ENCODE measurements at regions not wholly inside any gene's neighbourhood (a gene's known extent, or its start where the extent isn't known, plus 50 kb on each side); places are given as distances from the start of the nearest gene placed in this dataset.

- TF ChIP-seq CTCF (IDR thresholded peaks at IDR 0.05): no peak
- no peak for TF ChIP-seq POLR2A (IDR thresholded peaks at IDR 0.05)
Observed at GRCh38 chr7:35498416-35498815, 196.5 kb downstream of the HERPUD2 start.
